ENCODE measurements at regions not wholly inside any gene's neighbourhood (a gene's known extent, or its start where the extent isn't known, plus 50 kb on each side); places are given as distances from the start of the nearest gene placed in this dataset.

GRCh38 chr3:167920747-167921146 is 175.0 kb downstream of the GOLIM4 start:
- no peak overlapping the region for H3K4me3 ChIP-seq
- no peaks in the 10 kb centered on the region for H3K9me3 ChIP-seq
- intact Hi-C loops (cut with DNase I): no loop called here

GRCh38 chr3:167919590-167919989 is 176.1 kb downstream of the GOLIM4 start:
- Histone ChIP-seq H3K4me1 (no peaks in the 10 kb centered on the region), H3K9me3 (no peaks in the 10 kb centered on the region), H3K4me3 (no peak overlapping the region), H3K36me3 (no peaks in the 10 kb centered on the region), H3K27ac (no peak overlapping the region), H3K27me3 (no peaks in the 10 kb centered on the region)
- no peak for DNase-seq (ENCODE audit: extremely low spot score in 2 of 2)
- no peak for TF ChIP-seq CTCF (IDR thresholded peaks at IDR 0.05)
- TF ChIP-seq POLR2AphosphoS5 (IDR thresholded peaks at IDR 0.05; ENCODE audit: insufficient read depth in 1 of 2, low read depth in 1 of 2): no peak
- TF ChIP-seq POLR2A (IDR thresholded peaks at IDR 0.05): no peak
- intact Hi-C loops (cut with DNase I): no loop called here

More at GRCh38 chr3:167920747-167921146, 175.0 kb downstream of the GOLIM4 start:
- no peak for TF ChIP-seq POLR2A (IDR thresholded peaks at IDR 0.05)
- no peak for TF ChIP-seq CTCF (IDR thresholded peaks at IDR 0.05)
- Histone ChIP-seq H3K27me3 (no peaks in the 10 kb centered on the region), H3K27ac (no peak overlapping the region), H3K36me3 (no peaks in the 10 kb centered on the region), H3K4me1 (no peaks in the 10 kb centered on the region)
- no peak for DNase-seq (ENCODE audit: extremely low spot score in 2 of 2)

GRCh38 chr3:167918686-167919085 is 177.0 kb downstream of the GOLIM4 start:
- H3K4me1 ChIP-seq: no peaks in the 10 kb centered on the region
- intact Hi-C loops (cut with DNase I): no loop called here
- H3K27me3 ChIP-seq: no peaks in the 10 kb centered on the region
- DNase-seq (ENCODE audit: extremely low spot score in 2 of 2): no peak
- TF ChIP-seq POLR2A (IDR thresholded peaks at IDR 0.05) (no peak), CTCF (IDR thresholded peaks at IDR 0.05) (no peak), POLR2AphosphoS5 (IDR thresholded peaks at IDR 0.05; ENCODE audit: insufficient read depth in 1 of 2, low read depth in 1 of 2) (no peak)
- no peaks in the 10 kb centered on the region for H3K36me3 ChIP-seq
- no peaks in the 10 kb centered on the region for H3K9me3 ChIP-seq
- H3K27ac ChIP-seq: no peak overlapping the region
- no peak overlapping the region for H3K4me3 ChIP-seq

- no peaks in the 10 kb centered on the region for H3K36me3 ChIP-seq
- no peak overlapping the region for H3K27ac ChIP-seq
- no peak for TF ChIP-seq CTCF (IDR thresholded peaks at IDR 0.05)
- TF ChIP-seq POLR2A (IDR thresholded peaks at IDR 0.05): no peak
- TF ChIP-seq POLR2AphosphoS5 (IDR thresholded peaks at IDR 0.05; ENCODE audit: insufficient read depth in 1 of 2, low read depth in 1 of 2): no peak
- H3K27me3 ChIP-seq: no peaks in the 10 kb centered on the region
- H3K4me3 ChIP-seq: no peak overlapping the region
- intact Hi-C loops (cut with DNase I): no loop called here
- H3K9me3 ChIP-seq: no peaks in the 10 kb centered on the region
- DNase-seq (ENCODE audit: extremely low spot score in 2 of 2): no peak
- H3K4me1 ChIP-seq: no peaks in the 10 kb centered on the region
These were observed 177.6 kb downstream of the GOLIM4 start for GRCh38 chr3:167918008-167918596.

- H3K9me3 ChIP-seq: no peaks in the 10 kb centered on the region
- intact Hi-C loops (cut with DNase I): no loop called here
- no peaks in the 10 kb centered on the region for H3K36me3 ChIP-seq
- no peak overlapping the region for H3K27ac ChIP-seq
- no peak for DNase-seq (ENCODE audit: extremely low spot score in 2 of 2)
- TF ChIP-seq POLR2A (IDR thresholded peaks at IDR 0.05) (no peak), CTCF (IDR thresholded peaks at IDR 0.05) (no peak)
- no peak overlapping the region for H3K4me3 ChIP-seq
- no peaks in the 10 kb centered on the region for H3K4me1 ChIP-seq
- H3K27me3 ChIP-seq: no peaks in the 10 kb centered on the region
These were observed 177.8 kb downstream of the SERPINI1 start for GRCh38 chr3:167913219-167913835.

Measured in vagina (tissue), 2 donors.